MG63 (cell line): ENCODE measurements at regions not wholly inside any gene's neighbourhood (a gene's known extent, or its start where the extent isn't known, plus 50 kb on each side); places are given as distances from the start of the nearest gene placed in this dataset.

Experiments
- DNase-seq: peaks from one replicate; pipeline ENCODE4 v3.0.0-alpha.2; 2020
- H3K27me3 ChIP-seq: fragments of 250-450 bp; sonication (Bioruptor Pico); 2 replicates; pipeline ENCODE4 v1.5.1; 2020; ENCODE audit warnings: mild to moderate bottlenecking, moderate library complexity
- H3K36me3 ChIP-seq: fragments of 250-450 bp; sonication (Bioruptor Pico); 2 replicates; pipeline ENCODE4 v1.5.1; 2020; ENCODE audit warnings: mild to moderate bottlenecking, moderate library complexity
- H3K4me3 ChIP-seq: fragments of 250-450 bp; sonication (Bioruptor Pico); 2 replicates; pipeline ENCODE4 v1.5.1; 2020; ENCODE audit warnings: mild to moderate bottlenecking, moderate library complexity
- H3K9me3 ChIP-seq: fragments of 250-450 bp; sonication (Bioruptor Pico); 2 replicates; pipeline ENCODE4 v1.5.1; 2020; ENCODE audit warnings: mild to moderate bottlenecking, moderate library complexity

DNA sequence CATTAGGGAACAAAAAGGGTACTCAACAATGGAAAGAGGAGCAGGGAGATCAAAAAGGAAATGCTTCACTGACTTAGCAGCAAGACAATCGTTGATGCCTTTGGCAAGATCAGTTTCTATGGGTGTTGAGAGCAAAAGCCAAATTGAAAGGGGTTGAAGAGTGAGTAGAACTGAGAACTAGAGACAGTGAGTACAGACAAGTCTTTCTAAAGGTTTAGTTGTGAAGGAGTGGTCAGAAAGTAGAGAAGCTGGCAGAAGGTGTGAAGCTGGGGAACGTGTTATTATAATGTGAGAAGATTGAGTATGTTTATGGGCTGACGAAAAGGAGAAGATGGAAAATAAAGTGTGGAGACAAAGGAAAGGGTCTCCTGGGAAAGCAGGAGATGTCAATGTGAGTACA, 221.2 kb upstream of the USP25 start:
- Histone ChIP-seq H3K36me3 (no peaks in the 10 kb centered on the region), H3K4me3 (no peak overlapping the region), H3K9me3 (no peaks in the 10 kb centered on the region), H3K27me3 (no peaks in the 10 kb centered on the region)
- no peak for DNase-seq

DNA sequence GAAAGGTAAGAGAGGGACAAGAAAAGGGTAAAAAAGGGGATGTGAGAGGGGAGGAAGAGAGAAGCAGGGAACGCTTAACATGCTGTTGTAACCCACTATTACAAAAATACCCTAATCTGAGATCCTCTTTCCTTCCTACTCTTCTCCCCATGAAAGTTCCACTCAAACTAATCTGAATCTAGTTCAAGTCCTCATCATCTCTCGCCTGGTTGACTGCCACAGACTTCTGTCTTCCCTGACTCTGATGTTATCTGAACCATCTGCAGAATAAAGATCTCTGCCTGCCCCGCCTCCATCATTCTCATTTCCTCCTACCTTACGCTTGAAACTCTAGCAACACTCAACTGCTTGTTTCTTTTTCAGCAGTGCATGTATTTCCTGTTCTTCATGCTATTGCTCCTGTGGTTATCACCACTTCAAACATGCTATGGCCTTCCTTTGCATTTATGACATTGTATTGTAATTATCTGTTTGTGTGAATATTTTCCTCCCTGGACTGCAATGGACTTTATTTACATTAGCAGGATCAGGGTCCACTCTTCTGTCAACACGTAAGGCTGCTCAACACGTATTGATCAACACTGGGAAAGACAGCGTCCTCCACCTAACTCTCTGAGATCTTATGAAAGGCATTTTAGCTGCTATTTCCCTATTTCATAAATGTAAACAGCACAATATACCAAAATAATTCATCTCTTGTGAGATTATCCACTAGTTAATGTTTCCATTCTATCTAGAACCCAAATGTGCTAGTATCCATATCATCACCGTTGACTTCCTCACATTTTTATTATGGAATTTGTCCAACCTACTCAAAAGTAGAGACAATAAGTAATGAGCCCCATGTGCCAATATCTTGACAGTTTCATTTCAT, 215.5 kb upstream of the USP25 start:
- H3K36me3 ChIP-seq = no peaks in the 10 kb centered on the region
- no peaks in the 10 kb centered on the region for H3K27me3 ChIP-seq
- H3K9me3 ChIP-seq = no peaks in the 10 kb centered on the region
- DNase-seq = no peak
- no peak overlapping the region for H3K4me3 ChIP-seq

- no peaks in the 10 kb centered on the region for H3K27me3 ChIP-seq
- no peaks in the 10 kb centered on the region for H3K9me3 ChIP-seq
- no peak overlapping the region for H3K4me3 ChIP-seq
- no peak for DNase-seq
- no peaks in the 10 kb centered on the region for H3K36me3 ChIP-seq
Observed at GRCh38 chr21:15515908-15516307, 213.9 kb upstream of the USP25 start.

GRCh38 chr21:15517394-15517793, 212.4 kb upstream of the USP25 start:
- DNase-seq = no peak
- H3K27me3 ChIP-seq = no peaks in the 10 kb centered on the region
- no peaks in the 10 kb centered on the region for H3K36me3 ChIP-seq
- no peak overlapping the region for H3K4me3 ChIP-seq
- H3K9me3 ChIP-seq = no peaks in the 10 kb centered on the region

- no peaks in the 10 kb centered on the region for H3K9me3 ChIP-seq
Observed at GRCh38 chr21:15520811-15521643, 208.8 kb upstream of the USP25 start.

GRCh38 chr21:15521644-15522001, 208.2 kb upstream of the USP25 start:
- Histone ChIP-seq H3K9me3 (no peaks in the 10 kb centered on the region), H3K4me3 (no peak overlapping the region), H3K27me3 (no peaks in the 10 kb centered on the region), H3K36me3 (no peaks in the 10 kb centered on the region)
- DNase-seq = no peak

More at GRCh38 chr21:15520811-15521643, 208.8 kb upstream of the USP25 start:
- Histone ChIP-seq H3K27me3 (no peaks in the 10 kb centered on the region), H3K4me3 (no peak overlapping the region), H3K36me3 (no peaks in the 10 kb centered on the region)
- DNase-seq = no peak

DNA sequence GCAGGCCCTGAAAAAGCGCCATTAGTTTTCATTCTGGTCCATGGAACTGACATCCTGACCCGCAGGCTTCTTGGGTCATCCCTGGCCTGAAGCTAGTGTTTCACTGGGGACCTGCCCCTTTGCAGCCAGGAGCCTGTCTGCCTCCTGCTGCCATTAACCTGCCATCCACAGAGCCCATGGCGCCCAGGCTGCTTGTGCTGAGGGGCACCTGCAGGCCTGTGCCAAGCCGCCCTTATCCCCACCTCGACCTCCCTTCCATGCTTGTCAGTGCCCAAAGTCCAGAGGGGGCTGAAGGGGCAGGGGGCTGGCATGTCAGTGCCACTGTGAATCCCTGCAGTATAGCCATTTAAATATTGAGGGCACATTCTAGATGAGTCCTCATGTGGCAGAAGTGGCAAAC, 207.6 kb upstream of the USP25 start:
- no peak for DNase-seq
- H3K9me3 ChIP-seq = no peaks in the 10 kb centered on the region
- H3K36me3 ChIP-seq = no peaks in the 10 kb centered on the region
- no peak overlapping the region for H3K4me3 ChIP-seq
- no peaks in the 10 kb centered on the region for H3K27me3 ChIP-seq

DNA sequence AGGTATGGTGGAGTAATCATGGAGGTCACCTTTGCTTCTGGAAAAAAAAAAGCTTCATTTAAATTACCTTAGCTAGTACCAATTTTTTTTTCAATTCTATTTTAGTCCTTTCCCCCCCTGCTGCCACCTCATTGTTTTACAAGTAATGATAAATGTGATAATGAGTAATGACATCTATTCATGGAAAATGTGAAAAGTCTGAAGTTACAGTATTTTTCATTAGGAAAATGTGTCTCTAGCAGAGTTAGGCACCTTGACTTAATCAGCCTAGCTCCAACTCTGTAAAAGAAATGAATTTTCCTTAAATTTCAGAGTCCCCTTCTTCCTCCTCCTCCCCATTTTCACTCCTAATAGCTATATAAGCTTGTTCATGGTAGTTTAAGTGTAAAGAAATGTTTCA, 204.9 kb upstream of the USP25 start:
- Histone ChIP-seq H3K4me3 (no peak overlapping the region), H3K9me3 (no peaks in the 10 kb centered on the region), H3K36me3 (no peaks in the 10 kb centered on the region), H3K27me3 (no peaks in the 10 kb centered on the region)
- DNase-seq = no peak

DNA sequence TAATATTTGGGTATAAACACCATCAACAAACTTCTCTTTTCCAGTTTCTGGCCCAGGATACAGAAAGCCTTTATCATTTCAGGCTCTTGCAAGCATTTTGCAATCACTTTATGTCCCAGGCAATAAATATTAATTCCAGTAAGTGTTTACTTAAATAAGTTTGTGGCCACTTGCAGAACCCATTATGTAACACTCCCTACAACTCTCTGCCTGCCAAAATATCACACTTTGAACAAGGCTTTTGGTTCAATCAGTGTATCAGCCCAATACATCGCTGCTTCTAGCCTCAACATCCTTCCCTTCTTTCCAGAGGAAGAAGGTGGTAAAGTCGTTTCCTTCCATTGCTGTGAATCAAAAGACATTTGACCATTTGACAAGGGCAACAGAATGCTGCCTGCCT, 203.0 kb upstream of the USP25 start:
- Histone ChIP-seq H3K9me3 (no peaks in the 10 kb centered on the region), H3K4me3 (no peak overlapping the region), H3K36me3 (no peaks in the 10 kb centered on the region), H3K27me3 (no peaks in the 10 kb centered on the region)
- DNase-seq = no peak

- Histone ChIP-seq H3K9me3 (no peaks in the 10 kb centered on the region), H3K4me3 (no peak overlapping the region), H3K27me3 (no peaks in the 10 kb centered on the region; the same call in 1 of the 2 replicates), H3K36me3 (no peaks in the 10 kb centered on the region)
- DNase-seq = no peak
Observed at GRCh38 chr21:15528346-15528745, 201.4 kb upstream of the USP25 start.

GRCh38 chr21:15531986-15532385, 197.8 kb upstream of the USP25 start:
- DNase-seq = no peak
- Histone ChIP-seq H3K36me3 (no peaks in the 10 kb centered on the region), H3K27me3 (no peaks in the 10 kb centered on the region; the same call in 1 of the 2 replicates), H3K9me3 (no peaks in the 10 kb centered on the region), H3K4me3 (no peak overlapping the region)

- Histone ChIP-seq H3K4me3 (no peak overlapping the region), H3K27me3 (peaks cover 2% of the 10 kb centered on the region), H3K36me3 (no peaks in the 10 kb centered on the region), H3K9me3 (no peaks in the 10 kb centered on the region)
- no peak for DNase-seq
Observed at GRCh38 chr21:15533618-15534017, 196.2 kb upstream of the USP25 start.

GRCh38 chr21:15534450-15534886, 195.3 kb upstream of the USP25 start:
- Histone ChIP-seq H3K4me3 (no peak overlapping the region), H3K36me3 (no peaks in the 10 kb centered on the region), H3K9me3 (no peaks in the 10 kb centered on the region), H3K27me3 (peaks cover 2% of the 10 kb centered on the region)
- DNase-seq = no peak

- no peak for DNase-seq
- Histone ChIP-seq H3K36me3 (no peaks in the 10 kb centered on the region), H3K27me3 (peaks cover 2% of the 10 kb centered on the region), H3K9me3 (no peaks in the 10 kb centered on the region), H3K4me3 (no peak overlapping the region)
Observed at GRCh38 chr21:15539376-15539775, 190.4 kb upstream of the USP25 start.

DNA sequence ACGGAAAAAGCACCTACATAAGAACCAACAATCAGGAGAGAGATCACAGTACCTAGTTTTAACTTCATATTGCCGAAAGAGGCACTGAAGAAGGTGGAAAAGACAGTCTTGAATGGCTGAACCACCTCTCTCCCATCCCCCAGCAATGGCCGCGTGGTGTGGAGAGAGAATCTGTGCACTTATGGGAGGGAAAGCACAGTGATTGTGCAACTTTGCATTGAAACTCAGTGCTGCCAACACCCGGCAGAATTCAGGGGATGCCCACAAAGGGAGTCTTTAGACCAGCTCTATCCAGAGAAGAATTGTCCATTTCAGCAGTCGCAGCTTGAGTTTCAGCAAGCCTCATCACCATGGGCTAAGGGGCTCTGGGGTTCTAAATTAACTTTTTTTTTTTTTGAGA, 186.3 kb upstream of the USP25 start:
- H3K9me3 ChIP-seq = 0 out of 2 replicates have a peak, but pooled peaks cover 3% of the 10 kb centered on the region
- DNase-seq = no peak
- H3K27me3 ChIP-seq = no peaks in the 10 kb centered on the region
- no peak overlapping the region for H3K4me3 ChIP-seq
- no peaks in the 10 kb centered on the region for H3K36me3 ChIP-seq

DNA sequence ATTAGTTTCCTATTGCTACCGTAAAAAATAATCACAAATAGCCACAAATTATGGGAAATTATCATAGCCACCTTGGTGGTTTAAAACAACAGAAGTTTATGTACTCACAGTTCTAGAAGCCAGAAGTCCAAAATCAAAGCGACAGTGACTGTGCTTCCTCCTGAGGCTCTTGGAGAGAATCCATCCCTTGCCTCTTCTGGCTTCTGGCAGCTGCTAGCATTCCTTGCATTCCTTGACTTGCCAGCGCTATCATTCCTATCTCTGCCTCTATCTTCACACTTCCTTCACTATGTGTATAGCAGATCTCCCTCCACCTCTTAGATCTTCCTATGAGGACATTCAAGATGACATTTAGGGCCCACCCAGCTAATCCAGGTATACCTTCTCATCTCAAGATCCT, 180.1 kb upstream of the USP25 start:
- 0 out of 2 replicates have a peak, but pooled peaks cover 5% of the 10 kb centered on the region for H3K9me3 ChIP-seq
- no peak overlapping the region for H3K4me3 ChIP-seq
- no peaks in the 10 kb centered on the region for H3K27me3 ChIP-seq
- DNase-seq = peak; percentile 33
- H3K36me3 ChIP-seq = no peaks in the 10 kb centered on the region

- Histone ChIP-seq H3K27me3 (no peaks in the 10 kb centered on the region), H3K9me3 (0 out of 2 replicates have a peak, but pooled peaks cover 2% of the 10 kb centered on the region), H3K36me3 (no peaks in the 10 kb centered on the region), H3K4me3 (no peak overlapping the region)
- DNase-seq = no peak
Observed at GRCh38 chr21:15552914-15553494, 176.8 kb upstream of the USP25 start.
